ENCODE measurements at regions not wholly inside any gene's neighbourhood (a gene's known extent, or its start where the extent isn't known, plus 50 kb on each side); places are given as distances from the start of the nearest gene placed in this dataset.
"Not testable (repeated sequence)": the region's sequence is repeated elsewhere in the genome, so short reads cannot be mapped to it uniquely, and the experiment has no call there.

DNA sequence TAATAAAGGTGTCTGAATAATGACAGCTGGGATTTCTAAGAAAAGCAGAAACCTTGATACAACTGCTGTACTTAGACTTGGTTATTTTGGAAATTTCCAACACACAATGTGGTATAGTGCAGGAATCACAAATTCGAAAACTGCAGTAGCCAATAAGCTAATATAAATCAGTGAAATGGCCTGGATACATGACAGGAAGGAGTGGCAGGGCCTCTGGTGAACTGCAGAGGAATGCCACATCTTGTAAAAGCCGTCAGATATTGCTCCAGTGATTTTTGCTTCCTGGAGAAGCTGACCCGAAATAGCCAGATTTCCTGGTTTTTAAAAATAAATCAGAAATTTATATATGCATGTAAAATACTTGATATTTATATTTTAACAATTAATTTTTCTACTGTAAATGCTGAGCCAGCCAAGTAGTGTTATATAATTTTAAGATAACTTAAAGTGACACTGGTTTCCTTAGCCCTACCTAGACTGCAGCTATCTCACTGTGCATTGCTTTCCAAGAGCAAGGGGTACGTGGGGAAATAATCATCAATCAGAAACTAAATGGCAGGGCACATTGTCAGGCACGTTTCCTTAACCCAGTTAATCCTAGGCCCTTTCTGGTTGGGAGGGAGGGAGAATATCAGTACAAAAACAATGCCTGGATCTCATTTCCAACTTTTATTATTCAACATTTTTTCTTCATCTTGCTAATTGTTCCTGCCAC lies 182.4 kb downstream of the RASEF start:
- DNase-seq, result no peak

DNA sequence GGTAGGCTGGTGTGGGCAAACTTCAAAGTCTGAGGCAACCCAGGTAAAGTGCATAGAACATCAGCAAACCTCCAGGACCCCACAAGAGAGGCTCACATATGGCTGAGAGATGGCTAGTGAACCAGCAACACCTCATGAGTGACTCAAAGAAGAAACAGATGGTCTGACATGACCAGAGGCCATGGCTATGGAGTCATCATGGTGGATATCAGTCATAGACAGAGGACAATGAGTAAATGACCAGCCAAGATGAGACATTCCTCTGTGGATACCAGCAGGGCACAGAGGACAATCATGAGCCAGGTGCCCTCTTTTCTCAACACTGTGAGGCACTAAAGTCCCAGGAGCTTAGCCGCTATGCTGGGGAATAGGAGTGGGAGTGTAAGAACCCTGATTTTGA lies 180.8 kb downstream of the RASEF start:
- no peak for DNase-seq

DNA sequence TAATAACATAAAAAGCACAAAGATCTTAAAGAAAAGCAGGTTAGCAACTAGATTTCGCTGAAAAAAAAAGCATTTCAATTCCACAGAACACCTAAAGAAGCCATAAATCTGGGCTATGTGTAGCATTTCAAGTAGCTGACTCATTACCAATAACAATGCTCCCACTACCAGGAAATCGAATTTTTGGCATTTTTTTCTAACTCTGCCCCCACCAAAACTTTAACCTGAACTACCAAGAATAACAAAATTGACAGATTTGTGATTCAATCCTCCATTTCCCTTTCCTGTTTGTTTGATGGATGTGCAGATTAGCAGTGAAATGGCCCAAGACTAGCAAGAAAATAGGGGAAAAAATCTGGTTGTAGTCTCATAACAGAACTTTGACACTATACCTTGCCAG lies 180.2 kb downstream of the RASEF start:
- DNase-seq, result no peak

DNA sequence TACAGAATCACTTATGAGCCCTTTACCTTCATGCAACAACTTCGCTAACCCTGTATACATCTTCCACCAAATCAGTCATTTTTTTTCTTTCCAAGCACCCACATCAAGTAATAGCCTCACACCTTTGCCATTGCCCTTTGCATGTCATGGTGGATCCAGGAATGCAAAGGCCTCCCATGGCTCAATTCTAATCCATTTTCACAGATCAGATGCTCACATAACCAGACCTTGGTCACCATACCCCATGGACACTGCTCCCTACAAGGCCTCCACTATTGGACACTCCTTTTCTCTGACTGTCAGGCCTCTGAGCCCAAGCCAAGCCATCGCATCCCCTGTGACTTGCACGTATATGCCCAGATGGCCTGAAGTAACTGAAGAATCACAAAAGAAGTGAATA lies 179.5 kb downstream of the RASEF start:
- no peak for DNase-seq

DNA sequence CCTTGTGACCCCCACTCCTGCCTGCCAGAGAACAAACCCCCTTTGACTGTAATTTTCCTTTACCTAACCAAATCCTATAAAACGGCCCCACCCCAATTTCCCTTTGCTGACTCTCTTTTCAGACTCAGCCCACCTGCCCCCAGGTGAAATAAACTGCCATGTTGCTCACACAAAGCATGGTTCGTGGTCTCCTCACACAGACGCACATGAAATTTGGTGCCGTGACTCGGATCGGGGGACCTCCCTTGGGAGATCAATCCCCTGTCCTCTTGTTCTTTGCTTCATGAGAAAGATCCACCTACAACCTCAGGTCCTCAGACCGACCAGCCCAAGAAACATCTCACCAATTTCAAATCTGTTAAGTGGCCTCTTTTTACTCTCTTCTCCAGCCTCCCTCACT lies 179.0 kb downstream of the RASEF start:
- DNase-seq, result not testable (repeated sequence)

DNA sequence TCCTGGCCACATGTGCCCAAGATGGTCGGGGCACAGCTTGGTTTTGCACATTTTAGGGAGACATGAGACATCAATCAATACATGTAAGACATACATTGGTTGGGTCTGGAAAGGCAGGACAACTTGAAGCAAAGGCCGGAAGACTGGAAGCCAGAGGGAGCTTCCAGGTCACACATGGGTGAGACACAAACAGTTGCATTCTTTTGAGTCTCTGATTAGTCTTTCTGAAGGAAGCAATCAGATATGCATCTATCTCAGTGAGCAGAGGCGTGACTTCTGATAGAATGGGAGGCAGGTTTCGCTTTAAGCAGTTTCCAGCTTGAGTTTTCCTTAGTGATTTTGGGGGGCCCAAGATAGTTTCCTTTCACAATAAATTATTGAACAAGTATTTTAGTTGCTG lies 172.5 kb downstream of the RASEF start:
- no peak for DNase-seq

DNA sequence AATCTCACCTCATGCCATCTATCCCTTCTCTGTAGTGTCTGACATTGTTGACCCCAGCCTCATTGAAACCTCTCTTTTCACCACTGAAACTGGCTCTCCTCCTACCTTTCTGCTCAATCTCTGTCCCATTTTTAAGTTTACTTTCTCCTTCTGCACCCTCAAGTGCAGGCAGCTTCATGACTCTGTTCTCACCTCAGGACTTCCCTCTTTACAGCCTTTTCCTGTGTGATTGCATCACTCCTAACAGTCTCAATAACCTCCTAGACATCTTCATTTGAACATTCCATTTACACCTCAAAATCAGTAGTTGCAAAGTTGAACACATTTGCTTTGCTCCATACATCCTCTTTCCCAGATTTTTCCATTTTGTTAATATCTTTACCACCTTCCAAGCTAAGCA lies 172.1 kb downstream of the RASEF start:
- DNase-seq, result no peak

DNA sequence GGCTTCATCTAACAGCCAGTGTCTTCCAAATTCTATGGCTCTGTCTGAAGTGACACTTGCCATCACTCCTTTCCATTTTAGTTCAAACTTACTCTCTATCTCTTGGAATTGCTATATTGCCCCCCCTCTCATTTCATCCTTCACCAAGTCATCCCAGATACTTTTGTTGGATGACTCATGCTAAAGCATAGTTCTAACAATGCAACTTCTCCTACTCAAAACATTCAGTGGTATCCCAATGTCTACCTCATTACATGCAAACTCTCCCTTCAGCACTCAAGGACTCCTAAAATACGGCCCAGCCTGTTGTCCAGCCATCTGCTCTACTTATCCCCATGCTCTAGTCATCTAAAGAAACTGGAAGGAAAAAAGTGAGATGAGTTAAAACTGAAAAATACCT lies 171.6 kb downstream of the RASEF start:
- DNase-seq, result no peak

DNA sequence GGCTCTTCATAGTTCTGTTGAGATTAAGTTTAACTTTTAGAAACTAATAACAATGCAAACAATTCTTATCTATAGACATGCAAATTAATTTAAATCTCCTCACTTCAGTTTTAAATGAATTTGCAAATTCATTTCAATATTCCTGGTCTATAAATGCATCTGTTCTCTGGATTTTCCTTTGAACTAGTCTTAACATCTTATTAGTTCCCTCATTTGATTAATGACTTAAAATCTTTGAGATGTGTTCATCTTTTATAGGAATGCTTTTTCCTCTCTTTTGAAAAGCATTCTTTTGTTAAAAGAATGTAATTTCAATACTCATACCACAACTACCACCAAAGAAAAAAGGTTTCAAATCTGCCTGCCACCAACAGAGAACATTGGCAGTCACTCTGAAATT lies 169.4 kb downstream of the RASEF start:
- DNase-seq, result no peak

DNA sequence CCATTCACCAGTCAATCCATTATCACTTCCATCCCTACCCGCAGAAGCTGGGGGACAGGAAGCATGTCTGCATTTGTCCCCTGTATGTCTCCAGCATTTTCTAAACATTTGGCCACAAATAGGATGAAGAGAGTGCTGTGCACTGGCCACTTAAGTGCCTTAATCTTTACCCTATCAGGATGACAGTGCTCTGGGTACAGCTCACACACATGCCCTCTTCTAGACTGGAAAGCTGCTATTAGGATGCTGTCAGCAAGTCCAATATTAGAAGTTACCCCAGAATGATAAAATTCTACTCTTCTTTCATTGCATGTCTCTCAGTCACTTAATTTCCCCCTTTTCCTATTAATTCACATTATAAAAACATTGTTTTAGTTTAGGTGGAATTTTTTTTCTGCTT lies 168.4 kb downstream of the RASEF start:
- no peak for DNase-seq

DNA sequence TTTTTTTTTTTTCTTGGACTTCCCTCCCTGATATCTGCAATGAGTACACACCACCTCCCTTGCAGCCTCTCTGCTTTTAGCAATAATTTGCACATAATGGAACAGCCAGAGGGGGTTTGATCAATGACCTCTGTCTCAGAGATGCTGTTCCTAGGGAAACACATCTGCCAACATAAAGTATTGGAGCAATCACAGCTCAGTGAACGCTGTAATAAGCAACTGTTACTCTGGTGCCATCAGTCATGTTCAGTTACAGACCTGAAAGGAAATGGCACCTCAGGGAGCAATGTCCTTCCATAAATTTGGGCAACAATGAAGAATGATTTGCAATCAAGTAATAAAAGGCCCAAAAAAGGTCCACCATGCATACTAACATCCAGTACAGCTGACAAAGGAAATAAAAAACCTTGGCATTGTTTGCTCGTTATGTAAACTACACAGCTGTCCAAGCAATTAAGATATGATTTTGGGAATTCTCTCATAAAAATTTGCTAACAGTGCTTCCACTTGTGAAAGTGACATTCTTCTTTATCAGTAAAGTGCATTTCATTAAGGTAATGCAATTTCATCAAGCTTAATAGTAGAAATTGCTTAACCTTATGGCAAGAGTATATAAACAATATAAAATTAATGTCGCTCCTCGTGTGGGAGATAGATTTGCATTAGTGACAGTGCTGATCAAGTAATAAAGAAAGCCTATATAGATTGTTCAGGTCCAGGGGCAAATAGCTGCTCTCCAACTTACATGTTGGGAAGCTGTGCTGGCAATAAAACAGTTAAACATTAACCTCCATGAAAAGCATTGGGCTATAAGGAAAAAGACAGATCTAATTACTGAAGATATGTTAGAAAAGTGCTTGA lies 167.8 kb downstream of the RASEF start:
- DNase-seq, result no peak

DNA sequence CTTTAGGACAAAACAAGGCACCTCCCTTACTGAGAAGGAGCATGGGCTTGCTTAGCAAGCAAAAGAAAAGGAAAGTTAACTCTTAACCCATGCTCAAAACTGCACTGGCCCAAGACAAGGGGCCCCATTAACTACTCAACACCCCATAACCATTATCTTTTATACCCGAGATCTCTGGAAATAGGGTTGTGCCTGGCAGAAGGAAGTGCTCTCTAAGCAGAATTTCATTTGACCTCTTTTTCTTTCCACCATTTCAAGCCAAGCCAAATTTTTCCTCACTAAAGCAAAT lies 167.2 kb downstream of the RASEF start:
- DNase-seq, result no peak

DNA sequence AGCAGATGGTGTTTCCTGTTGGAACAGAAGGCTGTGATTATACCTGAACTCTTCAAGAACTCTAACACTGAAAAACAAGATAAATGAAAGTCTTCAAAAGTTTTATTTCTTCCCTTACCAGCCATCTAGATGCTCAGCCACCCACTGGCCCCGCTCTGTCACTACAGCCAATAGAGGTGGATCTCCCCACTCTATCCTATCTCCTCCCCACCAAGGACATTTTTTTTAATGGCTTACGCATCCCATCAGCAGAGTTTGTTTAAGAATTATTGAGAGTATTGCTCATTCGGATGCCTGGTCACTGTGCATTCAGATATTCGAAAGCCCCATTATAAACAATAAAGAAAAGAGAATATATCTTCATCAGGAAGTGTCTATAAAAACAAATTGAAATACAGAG lies 159.4 kb downstream of the RASEF start:
- DNase-seq, result no peak

DNA sequence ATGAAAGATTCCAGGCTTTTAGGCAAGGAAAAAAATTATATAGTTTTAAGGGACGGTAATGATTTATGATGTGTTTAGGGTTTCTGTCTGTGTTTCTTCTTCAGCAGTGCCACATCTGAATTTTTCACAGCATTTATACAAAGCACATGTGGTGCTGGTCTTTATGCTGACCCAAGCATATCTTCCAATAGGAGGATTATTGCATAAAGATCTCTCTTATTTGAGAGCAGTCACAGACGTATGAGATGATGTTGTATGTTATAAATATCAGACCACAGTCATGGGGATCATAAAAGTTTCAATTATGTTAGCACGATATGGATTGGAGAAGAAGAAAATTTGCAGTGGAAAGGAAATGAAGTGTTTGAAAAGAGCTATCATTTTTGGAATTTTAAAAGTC lies 150.9 kb downstream of the RASEF start:
- DNase-seq, result no peak

DNA sequence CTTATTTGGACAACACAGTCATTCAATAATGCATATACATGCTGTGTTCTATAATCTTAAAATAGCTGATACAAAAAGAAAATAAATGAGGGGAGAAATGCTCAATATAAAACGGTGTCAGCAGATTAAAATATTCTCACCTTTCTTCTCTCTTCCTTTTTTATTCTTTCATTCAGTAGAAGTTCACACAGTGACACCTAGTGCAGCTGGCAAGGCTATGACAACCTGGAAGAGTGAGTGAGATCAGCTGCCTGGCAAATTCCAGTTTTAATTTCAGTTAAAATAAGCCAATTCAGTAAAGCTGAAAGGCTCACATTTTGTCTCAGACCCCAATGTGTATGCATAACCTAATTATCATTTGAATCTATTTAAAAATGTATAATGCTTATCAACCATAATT lies 150.3 kb downstream of the RASEF start:
- DNase-seq, result no peak

DNA sequence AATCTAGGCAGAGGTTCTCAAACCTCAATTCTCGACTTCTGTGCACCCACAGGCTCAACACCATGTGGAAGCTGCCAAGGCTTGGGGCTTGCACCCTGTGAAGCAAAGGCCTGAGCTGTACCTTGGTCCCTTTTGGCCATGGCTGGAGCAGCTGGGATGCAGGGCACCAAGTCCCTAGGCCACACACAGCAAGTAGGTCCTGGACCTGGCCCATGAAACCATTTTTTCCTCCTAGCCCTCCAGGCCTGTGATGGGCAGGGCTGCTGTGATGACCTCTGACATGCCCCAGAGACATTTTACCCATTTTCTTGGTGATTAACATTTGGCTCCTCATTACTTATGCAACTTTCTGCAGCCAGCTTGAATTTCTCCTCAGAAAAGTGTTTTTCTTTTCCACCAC lies 146.7 kb downstream of the RASEF start:
- not testable (repeated sequence) for DNase-seq

DNA sequence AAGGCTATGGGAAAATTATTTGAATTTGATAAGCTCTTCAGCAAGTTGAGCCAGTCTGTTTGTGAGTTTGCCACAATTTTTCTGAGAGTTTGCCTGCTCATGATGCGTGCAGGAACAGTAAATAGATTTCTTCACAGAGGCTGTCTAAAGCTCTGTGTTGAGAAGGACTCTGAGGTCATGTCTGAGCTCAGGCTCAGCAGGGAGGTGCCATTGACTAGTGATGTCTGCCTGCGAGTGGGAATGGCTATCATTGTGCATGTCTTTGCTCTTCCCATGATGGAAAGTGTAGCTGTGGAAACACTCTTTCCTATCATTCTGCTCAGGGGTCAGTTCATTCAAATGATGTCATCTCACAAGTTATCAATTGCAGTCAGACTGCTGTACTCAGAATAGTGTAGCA lies 142.8 kb downstream of the RASEF start:
- DNase-seq, result no peak

DNA sequence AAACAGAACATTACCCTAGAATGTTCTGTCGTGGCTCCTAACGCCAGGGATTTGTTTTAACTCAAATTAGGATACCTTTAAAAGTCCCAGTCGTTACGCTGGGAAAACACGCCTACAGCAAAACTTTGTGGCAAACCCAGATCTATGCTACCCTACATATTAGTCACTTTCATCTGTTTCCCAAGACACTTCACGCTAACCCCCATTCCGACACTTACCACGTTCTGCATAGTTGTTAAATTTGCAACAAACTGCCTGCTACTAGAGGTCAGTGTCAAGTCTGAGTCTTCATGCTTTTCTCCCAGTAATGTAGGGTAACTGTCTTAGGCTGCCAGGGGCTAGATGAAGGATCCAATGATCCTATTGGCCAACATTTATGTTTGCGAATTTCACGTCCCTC lies 140.3 kb downstream of the RASEF start:
- DNase-seq, result no peak

DNA sequence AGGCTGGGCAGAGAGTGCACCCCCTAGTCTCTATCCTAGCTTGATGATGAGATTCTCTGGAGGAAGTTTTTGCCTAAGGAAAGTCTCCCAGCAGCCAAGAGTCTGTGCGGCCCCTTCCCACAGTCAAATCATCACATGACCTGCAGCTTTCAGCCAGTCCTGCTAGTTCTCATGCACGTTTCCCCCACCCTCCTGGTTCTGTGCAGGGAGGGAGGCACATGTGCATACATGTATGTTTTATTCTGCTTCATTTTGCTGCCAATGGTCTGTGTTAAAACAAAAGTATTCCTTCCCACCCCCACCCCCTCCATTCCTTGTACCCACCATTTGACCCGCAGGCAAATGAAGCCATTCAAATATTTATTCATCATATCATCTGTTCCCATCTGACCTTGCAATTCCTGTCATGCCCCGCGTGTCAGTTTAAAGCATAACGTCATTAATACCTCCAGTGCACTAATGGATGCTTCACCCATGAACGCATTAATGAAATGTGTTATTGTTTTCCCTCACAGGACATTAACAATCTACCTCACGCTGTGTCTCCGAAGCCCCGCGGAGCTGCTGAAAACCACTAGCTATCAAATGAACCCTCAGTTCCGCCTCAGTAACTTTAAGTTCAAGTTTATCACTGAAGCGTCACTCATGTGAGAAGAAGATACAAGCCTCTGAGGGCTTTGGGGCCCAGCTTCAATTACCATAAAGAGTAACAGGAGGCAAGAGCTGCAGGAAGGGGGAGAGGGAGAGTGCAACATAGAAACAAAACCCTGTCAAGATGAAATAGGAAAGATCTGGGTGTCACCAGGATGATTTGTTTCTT lies 139.6 kb downstream of the RASEF start:
- no peak for DNase-seq

DNA sequence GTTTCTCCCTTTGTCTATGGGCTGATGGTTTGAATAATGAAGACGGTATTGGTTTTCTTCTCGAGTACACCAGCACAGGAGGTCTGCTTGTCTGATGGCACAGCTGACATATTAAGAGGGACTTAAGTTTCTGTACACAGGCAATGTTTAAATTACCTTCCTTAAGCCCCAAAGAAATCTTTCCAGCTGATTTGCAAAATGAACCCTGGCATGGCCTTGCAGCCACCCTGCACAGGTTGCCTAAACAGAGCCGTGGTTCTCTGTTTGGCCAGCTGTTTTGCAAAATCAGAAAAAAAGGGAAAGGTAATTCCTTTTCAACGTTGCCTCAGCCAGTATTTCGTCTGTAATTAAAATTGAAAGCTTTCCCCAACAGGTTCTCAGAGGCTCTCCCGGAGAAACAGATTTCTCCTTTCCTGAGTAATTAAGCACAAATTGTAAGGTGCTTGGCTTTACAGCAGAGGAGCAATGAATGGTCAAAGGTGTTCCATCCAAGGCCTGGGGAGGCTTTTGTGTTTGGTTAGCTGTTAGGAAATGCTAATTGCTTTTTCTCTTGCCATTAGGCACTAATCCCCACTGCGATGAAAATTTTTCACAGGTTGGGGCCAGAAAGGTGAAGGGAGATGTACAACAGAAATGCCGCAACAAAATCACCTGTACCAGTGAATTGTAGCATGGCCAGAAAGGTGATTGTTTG lies 138.9 kb downstream of the RASEF start:
- no peak for DNase-seq

Data from CD4-positive, alpha-beta T cell treated with Interleukin-10 for 1 hour (primary cell).